Neural progenitor cell (in vitro differentiated cells): ENCODE measurements at regions not wholly inside any gene's neighbourhood (a gene's known extent, or its start where the extent isn't known, plus 50 kb on each side); places are given as distances from the start of the nearest gene placed in this dataset.
A peak's percentile ranks its signal among the peaks of the same experiment; 100 is the strongest.

Source experiments
- DNase-seq: peaks from one replicate; pipeline ENCODE4 v3.0.0-alpha.2; 2016; ENCODE audit warnings: low spot score
- H2AFZ ChIP-seq: fragments of 200-600 bp; sonication (generic); replicated peaks from 2 replicates; pipeline ENCODE4 v1.6.1; 2016; ENCODE audit warnings: antibody characterized with exemption
- H3F3A ChIP-seq: fragments of 200-600 bp; sonication (generic); 2 replicates; pipeline ENCODE4 v1.6.1; 2016; ENCODE audit warnings: antibody characterized with exemption, low read depth
- H3K27ac ChIP-seq: fragments of 200-600 bp; sonication (generic); 2 replicates; pipeline ENCODE4 v1.5.1; 2016; ENCODE audit warnings: mild to moderate bottlenecking
- H3K27me3 ChIP-seq: fragments of 200-600 bp; sonication (generic); 2 replicates; pipeline ENCODE4 v1.6.1; 2016; ENCODE audit warnings: mild to moderate bottlenecking, moderate library complexity
- H3K36me3 ChIP-seq: fragments of 200-600 bp; sonication (generic); 2 replicates; pipeline ENCODE4 v1.5.1; 2016
- H3K4me1 ChIP-seq: fragments of 200-600 bp; sonication (generic); 2 replicates; pipeline ENCODE4 v1.6.1; 2016; ENCODE audit warnings: mixed run types
- H3K4me2 ChIP-seq: fragments of 200-600 bp; sonication (generic); 2 replicates; pipeline ENCODE4 v1.6.1; 2016
- H3K4me3 ChIP-seq: fragments of 200-600 bp; sonication (generic); 2 replicates; pipeline ENCODE4 v1.5.1; 2016
- H3K79me2 ChIP-seq: fragments of 200-600 bp; sonication (generic); 2 replicates; pipeline ENCODE4 v1.6.1; 2016; ENCODE audit warnings: low read depth
- H3K9ac ChIP-seq: fragments of 200-600 bp; sonication (generic); 2 replicates; pipeline ENCODE4 v1.6.1; 2016
- H3K9me3 ChIP-seq: fragments of 200-600 bp; sonication (generic); 2 replicates; pipeline ENCODE4 v1.5.1; 2016; ENCODE audit warnings: low read depth
- H4K20me1 ChIP-seq: fragments of 200-600 bp; sonication (generic); 2 replicates; pipeline ENCODE4 v1.6.1; 2016; ENCODE audit warnings: low read depth
- H3K27ac Mint-ChIP-seq: 3 replicates; pipeline ENCODE4 v1.8.0; 2021; ENCODE audit warnings: mixed read lengths
- H3K27me3 Mint-ChIP-seq: 2 replicates; pipeline ENCODE4 v1.8.0; 2022; ENCODE audit warnings: low read depth, mild to moderate bottlenecking, inconsistent platforms, moderate library complexity, mixed read lengths; ENCODE audit not compliant: insufficient read depth
- H3K36me3 Mint-ChIP-seq: 3 replicates; pipeline ENCODE4 v1.8.0; 2021; ENCODE audit warnings: mixed read lengths
- H3K4me1 Mint-ChIP-seq: 3 replicates; pipeline ENCODE4 v1.8.0; 2021; ENCODE audit warnings: mixed read lengths
- H3K4me3 Mint-ChIP-seq: 3 replicates; pipeline ENCODE4 v1.8.0; 2021; ENCODE audit warnings: mild to moderate bottlenecking, moderate library complexity, mixed read lengths
- H3K9me3 Mint-ChIP-seq: 3 replicates; pipeline ENCODE4 v1.8.0; 2020; ENCODE audit warnings: mixed read lengths
- EZH2 ChIP-seq: fragments of 200-600 bp; sonication (generic); IDR thresholded peaks from 2 replicates; pipeline ENCODE4 v1.6.1; 2017; ENCODE audit warnings: antibody characterized with exemption, mild to moderate bottlenecking, moderate library complexity
- EZH2phosphoT487 ChIP-seq: fragments of 200-600 bp; sonication (generic); IDR thresholded peaks from 2 replicates; pipeline ENCODE4 v1.6.1; 2017; ENCODE audit warnings: antibody characterized with exemption
- TF ChIP-seq, protein P1 (sequence below): fragments of 200-600 bp; sonication (generic); IDR thresholded peaks from 2 replicates; pipeline ENCODE4 v1.5.1; 2017; ENCODE audit warnings: antibody characterized with exemption, mild to moderate bottlenecking

DNA sequence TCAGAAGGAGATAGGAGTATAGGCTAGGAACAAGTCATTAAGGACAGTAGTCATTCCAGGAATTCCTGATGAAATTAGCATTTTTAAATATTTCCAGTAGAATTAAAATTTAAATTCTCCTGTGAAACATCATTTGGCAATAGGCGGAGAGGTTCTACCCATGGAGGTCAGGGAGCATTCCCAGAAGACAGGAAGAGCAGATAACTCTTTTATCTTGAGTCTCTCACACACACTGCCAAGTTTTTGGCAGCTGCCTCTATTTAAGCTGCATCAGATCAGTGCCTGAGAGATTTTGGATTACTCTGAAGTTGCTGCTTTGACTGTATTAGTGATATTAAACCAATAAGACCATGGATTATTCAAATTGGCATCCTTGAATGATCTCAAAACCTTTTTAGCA, 714.7 kb downstream of the EPHA4 start:
- Histone ChIP-seq H3K4me1 (no peaks in the 10 kb centered on the region), H3K79me2 (no peaks in the 10 kb centered on the region), H3F3A (no peaks in the 10 kb centered on the region), H3K36me3 (no peaks in the 10 kb centered on the region), H3K9ac (no peak overlapping the region), H3K4me2 (no peak overlapping the region), H3K27ac (no peak overlapping the region), H3K27me3 (no peaks in the 10 kb centered on the region), H3K4me3 (no peak overlapping the region), H2AFZ (no peak overlapping the region), H4K20me1 (no peaks in the 10 kb centered on the region), H3K9me3 (no peaks in the 10 kb centered on the region)
- Mint-ChIP-seq H3K4me3 (no peak overlapping the region), H3K9me3 (peaks cover 2% of the 10 kb centered on the region), H3K4me1 (peaks cover 5% of the 10 kb centered on the region), H3K36me3 (no peaks in the 10 kb centered on the region), H3K27ac (no peak overlapping the region), H3K27me3 (peaks cover 7% of the 10 kb centered on the region)
- no peak for DNase-seq
- TF ChIP-seq, protein P1, sequence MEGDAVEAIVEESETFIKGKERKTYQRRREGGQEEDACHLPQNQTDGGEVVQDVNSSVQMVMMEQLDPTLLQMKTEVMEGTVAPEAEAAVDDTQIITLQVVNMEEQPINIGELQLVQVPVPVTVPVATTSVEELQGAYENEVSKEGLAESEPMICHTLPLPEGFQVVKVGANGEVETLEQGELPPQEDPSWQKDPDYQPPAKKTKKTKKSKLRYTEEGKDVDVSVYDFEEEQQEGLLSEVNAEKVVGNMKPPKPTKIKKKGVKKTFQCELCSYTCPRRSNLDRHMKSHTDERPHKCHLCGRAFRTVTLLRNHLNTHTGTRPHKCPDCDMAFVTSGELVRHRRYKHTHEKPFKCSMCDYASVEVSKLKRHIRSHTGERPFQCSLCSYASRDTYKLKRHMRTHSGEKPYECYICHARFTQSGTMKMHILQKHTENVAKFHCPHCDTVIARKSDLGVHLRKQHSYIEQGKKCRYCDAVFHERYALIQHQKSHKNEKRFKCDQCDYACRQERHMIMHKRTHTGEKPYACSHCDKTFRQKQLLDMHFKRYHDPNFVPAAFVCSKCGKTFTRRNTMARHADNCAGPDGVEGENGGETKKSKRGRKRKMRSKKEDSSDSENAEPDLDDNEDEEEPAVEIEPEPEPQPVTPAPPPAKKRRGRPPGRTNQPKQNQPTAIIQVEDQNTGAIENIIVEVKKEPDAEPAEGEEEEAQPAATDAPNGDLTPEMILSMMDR: no peak
- TF ChIP-seq EZH2phosphoT487: no peak
- TF ChIP-seq EZH2: no peak

DNA sequence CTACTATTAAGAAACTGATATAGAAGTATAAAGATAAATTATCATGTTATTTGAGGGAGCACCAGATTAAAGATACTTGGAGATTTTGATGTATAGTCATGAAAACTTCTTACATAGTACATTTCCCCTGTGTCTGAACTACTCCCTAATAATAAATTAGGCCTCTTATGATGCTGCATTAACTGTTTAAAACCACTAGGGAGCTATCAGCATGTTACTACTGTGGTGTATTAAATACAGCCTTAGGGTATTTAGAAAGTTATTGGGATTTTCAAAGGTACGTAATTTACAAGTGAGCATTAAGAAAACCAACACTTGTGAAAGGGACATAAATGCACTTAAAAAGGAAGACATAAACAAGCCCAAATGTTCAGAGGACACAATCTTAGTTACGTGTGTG, 714.0 kb downstream of the EPHA4 start:
- TF ChIP-seq, protein P1: peak; percentile 13
- TF ChIP-seq EZH2phosphoT487: no peak
- peaks cover 2% of the 10 kb centered on the region for H3K9me3 Mint-ChIP-seq
- H3K9me3 ChIP-seq: no peaks in the 10 kb centered on the region
- H3K4me3 Mint-ChIP-seq: no peak overlapping the region
- H3K4me3 ChIP-seq: no peak overlapping the region
- no peaks in the 10 kb centered on the region for H3K27me3 ChIP-seq
- H3K27me3 Mint-ChIP-seq: peaks cover 7% of the 10 kb centered on the region
- H3K4me1 ChIP-seq: no peaks in the 10 kb centered on the region
- H3K79me2 ChIP-seq: no peaks in the 10 kb centered on the region
- H3K9ac ChIP-seq: no peak overlapping the region
- peaks cover 5% of the 10 kb centered on the region for H3K4me1 Mint-ChIP-seq
- no peak overlapping the region for H2AFZ ChIP-seq
- no peak overlapping the region for H3K27ac ChIP-seq
- H4K20me1 ChIP-seq: no peaks in the 10 kb centered on the region
- no peaks in the 10 kb centered on the region for H3F3A ChIP-seq
- H3K36me3 Mint-ChIP-seq: no peaks in the 10 kb centered on the region
- no peak overlapping the region for H3K4me2 ChIP-seq
- no peaks in the 10 kb centered on the region for H3K36me3 ChIP-seq
- DNase-seq: no peak
- H3K27ac Mint-ChIP-seq: no peak overlapping the region

DNA sequence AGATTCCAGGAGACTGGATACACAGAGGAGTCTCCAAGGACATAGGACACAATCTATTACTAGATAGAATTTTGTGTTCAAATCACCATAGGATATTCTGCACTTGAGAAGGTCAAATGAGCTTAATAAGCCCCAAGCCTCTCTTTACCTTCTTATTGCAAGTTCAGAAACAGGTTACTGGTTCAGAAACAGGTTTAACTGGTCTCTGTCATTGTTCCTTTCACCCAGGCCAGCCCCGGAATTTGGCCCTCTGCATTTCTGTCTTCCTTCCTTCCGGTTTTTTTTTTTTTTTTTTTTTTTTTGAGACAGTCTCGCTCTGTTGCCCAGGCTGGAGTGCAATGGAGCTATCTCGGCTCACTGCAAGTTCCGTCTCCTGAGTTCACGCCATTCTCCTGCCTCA, 700.2 kb downstream of the EPHA4 start:
- H3K79me2 ChIP-seq: no peaks in the 10 kb centered on the region
- H3K9me3 Mint-ChIP-seq: peaks cover 3% of the 10 kb centered on the region
- H3K4me1 ChIP-seq: no peaks in the 10 kb centered on the region
- DNase-seq: no peak
- no peaks in the 10 kb centered on the region for H4K20me1 ChIP-seq
- no peak overlapping the region for H3K4me3 ChIP-seq
- no peak overlapping the region for H3K9ac ChIP-seq
- H3K4me1 Mint-ChIP-seq: no peaks in the 10 kb centered on the region
- no peak overlapping the region for H3K4me3 Mint-ChIP-seq
- no peak overlapping the region for H2AFZ ChIP-seq
- no peak overlapping the region for H3K27ac ChIP-seq
- H3K36me3 ChIP-seq: no peaks in the 10 kb centered on the region
- no peak for TF ChIP-seq EZH2
- TF ChIP-seq EZH2phosphoT487: no peak
- TF ChIP-seq, protein P1: no peak
- H3K27ac Mint-ChIP-seq: no peak overlapping the region
- no peaks in the 10 kb centered on the region for H3K27me3 ChIP-seq
- H3K9me3 ChIP-seq: no peaks in the 10 kb centered on the region
- H3K36me3 Mint-ChIP-seq: no peaks in the 10 kb centered on the region
- no peak overlapping the region for H3K4me2 ChIP-seq
- H3F3A ChIP-seq: no peaks in the 10 kb centered on the region
- no peaks in the 10 kb centered on the region for H3K27me3 Mint-ChIP-seq
